Neural progenitor cell (in vitro differentiated cells): ENCODE measurements at regions not wholly inside any gene's neighbourhood (a gene's known extent, or its start where the extent isn't known, plus 50 kb on each side); places are given as distances from the start of the nearest gene placed in this dataset.
"Not testable (repeated sequence)": the region's sequence is repeated elsewhere in the genome, so short reads cannot be mapped to it uniquely, and the experiment has no call there.

Source experiments
- CTCF ChIP-seq: fragments of 200-600 bp; sonication (generic); IDR thresholded peaks from 2 replicates; pipeline ENCODE4 v1.5.1; 2017; ENCODE audit warnings: antibody characterized with exemption, mild to moderate bottlenecking
- EZH2 ChIP-seq: fragments of 200-600 bp; sonication (generic); IDR thresholded peaks from 2 replicates; pipeline ENCODE4 v1.6.1; 2017; ENCODE audit warnings: antibody characterized with exemption, mild to moderate bottlenecking, moderate library complexity

GRCh38 chr7:75226102-75226501 lies 133.7 kb downstream of the GTF2IRD2B start:
- not testable (repeated sequence) for TF ChIP-seq CTCF, EZH2
